NCI-H1105 treated with DMSO at 0.1 percent for 48 hours (cell line): ENCODE measurements at regions not wholly inside any gene's neighbourhood (a gene's known extent, or its start where the extent isn't known, plus 50 kb on each side); places are given as distances from the start of the nearest gene placed in this dataset.
"Not testable (repeated sequence)": the region's sequence is repeated elsewhere in the genome, so short reads cannot be mapped to it uniquely, and the experiment has no call there.

Experiments
- DNase-seq: peaks from one replicate; lab custom pipeline; 2025; lab: John Stamatoyannopoulos, UW

- DNase-seq: no peak
Measured at GRCh38 chr1:213324859-213325258, 273.8 kb downstream of the RPS6KC1 start.

- DNase-seq: no peak
Measured at GRCh38 chr1:213325482-213325881, 274.4 kb downstream of the RPS6KC1 start.

DNA sequence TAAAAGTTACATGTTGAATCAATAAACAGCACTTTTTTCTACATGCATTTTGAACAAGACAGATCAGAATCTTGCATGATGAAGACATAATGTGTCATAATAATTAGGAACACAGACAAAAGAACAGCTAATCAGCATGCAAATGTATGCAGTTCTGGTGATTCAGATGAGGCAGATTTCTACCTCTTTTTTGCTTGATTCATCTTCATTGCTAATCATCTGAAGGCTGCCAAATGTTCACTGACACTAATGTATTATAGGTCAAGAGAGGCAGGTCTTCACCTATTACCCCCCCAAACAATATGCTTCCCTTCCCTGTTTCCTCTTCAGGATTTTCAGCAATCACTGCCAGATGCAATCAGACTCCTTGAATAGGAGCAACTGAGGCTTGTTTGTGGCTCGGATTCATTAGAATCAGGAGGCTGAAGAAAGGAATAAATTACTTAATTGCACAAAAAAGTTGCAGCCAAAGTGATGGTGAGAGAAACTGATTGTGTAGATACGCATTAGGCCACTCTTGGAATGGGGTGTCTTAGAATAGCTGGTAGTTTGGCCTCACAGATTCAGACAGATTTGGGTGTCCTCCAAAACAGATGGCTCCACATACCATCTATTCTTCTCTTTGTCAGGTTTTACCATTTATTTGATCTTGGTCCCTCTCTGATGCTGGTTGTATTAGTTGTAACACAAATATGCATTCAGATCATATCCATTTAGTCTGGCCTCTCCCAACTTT is 275.4 kb downstream of the RPS6KC1 start:
- DNase-seq: no peak

- no peak for DNase-seq
Measured at GRCh38 chr1:213327017-213327667, 276.1 kb downstream of the RPS6KC1 start.

GRCh38 chr1:213329406-213330008 is 278.5 kb downstream of the RPS6KC1 start:
- DNase-seq: no peak

DNA sequence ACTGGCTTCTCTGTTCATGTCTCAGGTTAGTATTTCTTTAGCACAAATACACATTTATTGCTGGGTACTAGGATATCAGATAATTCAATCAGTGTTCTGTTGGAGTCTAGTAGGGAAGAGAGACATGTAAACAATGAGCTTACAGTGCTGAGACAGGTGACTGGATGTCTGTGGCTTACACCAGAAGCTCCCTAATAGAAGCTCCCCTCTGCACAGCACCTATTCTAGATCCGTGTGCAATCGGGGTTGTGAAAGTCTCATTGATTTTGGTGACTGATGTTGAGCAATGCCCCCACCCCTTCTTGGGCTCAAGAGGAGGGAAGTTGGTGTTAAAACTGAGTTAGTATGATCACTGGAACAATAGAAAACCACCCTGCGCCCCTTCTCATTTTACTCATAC is 279.2 kb downstream of the RPS6KC1 start:
- DNase-seq: no peak

DNA sequence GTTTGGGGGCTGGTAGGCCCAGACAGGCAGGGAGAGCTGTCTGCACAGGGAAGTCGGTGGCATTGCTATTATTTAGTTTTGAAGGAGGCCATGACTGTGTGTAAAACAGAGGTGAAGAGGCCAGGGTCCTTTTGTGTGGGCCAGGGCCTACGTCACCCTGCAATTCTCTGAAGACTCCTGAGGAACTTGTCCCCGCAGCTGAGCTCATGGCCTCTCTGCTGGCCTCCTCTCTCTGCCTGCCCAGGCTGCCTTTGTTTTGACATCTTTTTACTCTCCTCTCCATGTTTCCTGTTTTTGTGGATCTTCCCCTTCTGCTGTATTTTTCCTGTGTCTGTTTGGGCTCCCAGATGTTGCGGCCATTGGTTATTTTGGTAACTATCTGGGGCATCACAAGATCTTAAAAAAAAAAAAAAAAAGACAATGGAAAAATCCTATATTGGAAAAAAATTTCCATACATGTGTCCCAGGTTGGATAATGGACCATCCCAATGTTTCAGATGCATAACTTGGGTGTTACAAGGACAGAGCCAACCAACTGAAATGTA is 280.7 kb downstream of the RPS6KC1 start:
- DNase-seq: no peak

DNA sequence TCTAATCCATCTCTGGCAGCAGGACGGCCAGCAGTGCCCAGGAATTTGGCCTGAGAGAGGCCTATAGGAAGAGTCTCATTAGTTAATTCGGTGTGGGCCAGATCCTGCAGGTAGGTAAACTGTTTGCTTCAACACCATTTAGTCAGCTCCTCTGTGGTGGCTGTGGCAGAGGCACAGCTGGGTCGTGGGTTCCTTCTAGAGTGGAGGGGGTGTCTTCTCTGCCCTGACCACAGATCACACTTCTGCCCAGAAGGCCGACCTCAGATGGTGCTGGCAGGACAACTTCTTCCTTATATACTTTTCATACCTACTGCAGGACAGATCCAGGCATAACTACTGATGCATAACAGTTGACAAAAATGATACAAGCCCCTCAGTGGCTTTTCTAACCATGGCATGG is 281.4 kb downstream of the RPS6KC1 start:
- no peak for DNase-seq

DNA sequence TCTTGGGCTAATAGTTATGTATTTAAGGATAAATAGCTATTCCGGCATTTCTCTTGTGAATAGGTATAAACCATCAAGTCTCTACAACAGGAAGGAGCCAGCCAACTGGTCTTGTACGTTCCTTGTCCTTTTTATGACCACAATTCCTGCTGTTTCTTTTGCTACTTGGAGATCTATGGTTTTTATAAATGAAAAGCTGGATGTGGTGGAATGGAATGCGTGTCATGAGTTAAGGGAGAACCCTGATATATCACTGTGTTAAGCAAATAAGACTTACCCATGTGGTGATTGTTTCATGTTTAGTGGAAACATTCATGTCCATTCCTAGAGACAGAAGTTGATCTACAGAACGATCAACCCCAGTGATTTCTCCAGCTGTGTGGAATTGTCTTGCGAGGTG is 282.1 kb downstream of the RPS6KC1 start:
- no peak for DNase-seq

DNA sequence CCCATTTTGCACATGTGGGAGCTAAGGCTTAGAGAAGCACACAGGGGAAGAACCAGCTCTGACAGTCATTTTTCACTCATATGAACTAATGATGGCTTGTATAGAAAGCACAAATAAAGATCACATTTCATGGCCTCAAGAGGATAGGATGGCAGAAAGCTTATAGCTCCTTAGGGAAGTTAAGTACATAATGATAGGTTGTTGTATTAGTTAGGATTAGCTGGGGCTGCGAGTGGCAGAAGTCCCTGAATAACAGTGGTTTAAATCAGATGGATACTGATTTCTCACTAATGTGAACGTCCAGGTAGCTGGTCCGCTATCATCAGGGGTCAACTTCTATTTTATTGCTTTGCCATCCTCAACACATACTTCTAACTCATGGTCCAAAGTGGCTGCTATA is 284.0 kb downstream of the RPS6KC1 start:
- peak; percentile 93 for DNase-seq

DNA sequence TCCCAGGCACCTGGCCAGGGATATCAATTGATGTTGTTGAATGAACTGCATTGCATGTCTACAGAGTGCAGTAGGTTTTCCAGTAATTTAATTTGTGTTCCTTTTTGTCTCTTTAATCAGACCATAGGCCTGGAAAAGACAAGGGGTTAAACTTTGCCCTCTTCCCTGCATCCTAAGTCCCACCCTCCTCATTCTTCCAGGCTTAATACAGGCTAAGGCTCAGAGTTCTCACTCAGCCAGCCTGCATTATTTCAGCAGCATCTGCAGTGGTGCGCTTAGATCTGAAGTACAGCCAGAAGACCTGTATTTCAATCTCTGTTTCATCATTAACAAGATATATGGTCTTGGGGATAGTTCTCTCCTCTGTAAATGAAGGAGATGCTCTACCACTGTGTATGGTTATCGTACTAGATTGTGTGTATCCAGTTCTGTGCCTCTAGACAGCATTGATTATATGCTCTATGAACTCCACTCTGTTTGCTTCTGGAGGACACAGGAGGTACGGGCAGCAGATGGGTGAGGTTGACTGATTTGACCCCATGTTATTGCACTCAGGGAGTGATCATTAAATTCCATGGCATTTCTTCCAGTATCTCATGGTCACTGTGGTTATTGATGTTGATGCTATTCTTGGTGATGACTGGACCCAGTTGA is 286.1 kb downstream of the RPS6KC1 start:
- DNase-seq: no peak

- no peak for DNase-seq
Measured at GRCh38 chr1:213340593-213340992, 289.6 kb downstream of the RPS6KC1 start.

DNA sequence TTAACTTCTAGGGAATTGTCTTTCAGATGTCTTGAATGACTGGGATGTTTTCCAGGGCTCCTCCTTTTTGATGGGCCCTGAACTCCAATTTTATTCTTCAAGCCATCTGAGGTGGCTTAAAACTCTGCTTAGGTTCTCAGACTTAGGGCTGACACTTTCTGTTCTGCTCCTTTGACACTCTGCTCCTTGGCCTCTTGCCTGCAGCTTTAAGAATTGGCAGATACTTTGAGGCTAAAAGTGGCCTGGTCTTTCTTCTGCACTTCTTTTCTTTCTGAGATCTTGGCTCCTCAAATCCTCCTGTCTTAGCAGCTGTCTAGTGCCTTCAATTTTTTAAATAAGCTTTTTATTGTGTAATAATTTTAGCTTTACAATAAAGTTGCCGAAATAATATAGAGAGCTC is 294.6 kb downstream of the RPS6KC1 start:
- DNase-seq: no peak

DNA sequence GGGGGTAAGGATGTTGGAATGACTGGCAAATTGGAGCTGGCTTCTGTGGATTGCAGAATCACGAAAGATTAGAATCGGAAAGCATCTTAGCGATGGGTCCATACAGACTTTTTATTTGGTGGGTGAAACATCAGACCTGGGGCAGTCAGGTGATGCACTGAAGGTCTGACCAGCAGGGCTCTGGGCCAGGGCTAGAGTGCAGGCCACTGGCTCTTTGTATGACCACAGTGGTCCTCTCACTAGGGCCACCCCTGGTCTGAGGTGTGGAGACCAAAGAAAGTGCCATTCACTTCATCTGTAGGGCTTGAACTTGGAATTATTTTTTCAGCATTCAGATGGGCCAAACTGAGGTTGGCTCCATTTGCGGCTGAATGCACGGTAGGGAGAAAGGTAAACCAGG is 306.4 kb downstream of the RPS6KC1 start:
- DNase-seq: no peak

DNA sequence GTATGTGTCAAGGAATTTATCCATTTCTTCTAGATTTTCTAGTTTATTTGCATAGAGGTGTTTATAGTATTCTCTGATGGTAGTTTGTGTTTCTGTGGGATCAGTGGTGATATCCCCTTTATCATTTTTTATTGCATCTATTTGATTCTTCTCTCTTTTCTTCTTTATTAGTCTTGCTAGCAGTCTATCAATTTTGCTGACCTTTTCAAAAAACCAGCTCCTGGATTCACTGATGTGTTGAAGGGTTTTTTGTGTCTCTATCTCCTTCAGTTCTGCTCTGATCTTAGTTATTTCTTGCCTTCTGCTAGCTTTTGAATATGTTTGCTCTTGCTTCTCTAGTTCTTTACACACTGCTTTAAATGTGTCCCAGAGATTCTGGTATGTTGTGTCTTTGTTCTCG is 307.3 kb downstream of the RPS6KC1 start:
- not testable (repeated sequence) for DNase-seq

GRCh38 chr1:213362598-213362997 is 311.6 kb downstream of the RPS6KC1 start:
- DNase-seq: no peak

- no peak for DNase-seq
Measured at GRCh38 chr1:213366141-213366831, 315.2 kb downstream of the RPS6KC1 start.

- peak; percentile 23 for DNase-seq
Measured at GRCh38 chr1:213369465-213369864, 318.4 kb downstream of the RPS6KC1 start.

DNA sequence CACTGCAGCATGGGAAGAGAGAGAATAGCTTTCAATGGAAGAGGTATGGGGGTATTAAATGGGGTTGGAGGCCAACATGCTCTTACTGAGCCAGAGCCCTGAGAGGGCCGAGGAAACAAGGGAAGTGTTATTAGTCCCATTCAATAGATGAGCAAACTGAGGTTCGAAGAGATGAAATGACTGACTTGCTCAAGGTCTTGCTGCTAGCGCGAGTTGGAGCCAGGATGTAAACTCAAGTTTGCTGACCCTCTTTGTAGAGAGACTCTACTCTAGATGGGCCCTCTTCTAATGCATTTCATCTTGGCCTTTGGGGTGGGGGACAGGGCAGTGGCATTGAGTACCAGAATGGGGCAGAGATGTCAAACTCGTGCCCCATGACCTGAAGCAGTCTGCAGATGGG is 319.5 kb downstream of the RPS6KC1 start:
- no peak for DNase-seq

- no peak for DNase-seq
Measured at GRCh38 chr1:213371525-213371846, 320.4 kb downstream of the RPS6KC1 start.

GRCh38 chr1:213371847-213372619 is 321.0 kb downstream of the RPS6KC1 start:
- no peak for DNase-seq
